Muscle of leg (tissue), 3 donors: ENCODE measurements at regions not wholly inside any gene's neighbourhood (a gene's known extent, or its start where the extent isn't known, plus 50 kb on each side); places are given as distances from the start of the nearest gene placed in this dataset.

Experiments used
- DNase-seq: peaks from one replicate; pipeline ENCODE4 v3.0.0; 2013
- H3K27ac ChIP-seq: one replicate; pipeline ENCODE4 v1.5.1; 2013; ENCODE audit warnings: mild to moderate bottlenecking, low read length, control low read depth
- H3K27me3 ChIP-seq: one replicate; pipeline ENCODE4 v1.6.1; 2013; ENCODE audit warnings: low read length; ENCODE audit not compliant: control insufficient read depth, insufficient read depth
- H3K36me3 ChIP-seq: one replicate; pipeline ENCODE4 v1.6.1; 2013; ENCODE audit warnings: low read length; ENCODE audit not compliant: control insufficient read depth, insufficient read depth
- H3K4me1 ChIP-seq: one replicate; pipeline ENCODE4 v1.6.1; 2013; ENCODE audit warnings: low read length; ENCODE audit not compliant: control insufficient read depth, insufficient read depth
- H3K4me3 ChIP-seq: one replicate; pipeline ENCODE4 v1.5.1; 2013; ENCODE audit warnings: low read length, control low read depth
- H3K9me3 ChIP-seq: replicated peaks from 2 replicates; pipeline ENCODE4 v1.6.1; 2013; ENCODE audit warnings: low read depth, low read length; ENCODE audit not compliant: control insufficient read depth
- WGBS: methylation state at CpG from one replicate; pipeline ENCODE4 v1.1.5; 2013; ENCODE audit warnings: missing lambda C conversion rate; ENCODE audit not compliant: insufficient coverage; 5-methylcytosine and 5-hydroxymethylcytosine counted together

GRCh38 chr5:6118691-6119090 is 259.7 kb downstream of the MED10 start:
- 70% methylated on average over 2 of the region's 4 CpGs for WGBS
- Histone ChIP-seq H3K9me3 (peaks cover 2% of the 10 kb centered on the region), H3K4me1 (no peaks in the 10 kb centered on the region), H3K27me3 (no peaks in the 10 kb centered on the region), H3K4me3 (no peak overlapping the region), H3K27ac (no peak overlapping the region), H3K36me3 (no peaks in the 10 kb centered on the region)
- no peak for DNase-seq

- Histone ChIP-seq H3K4me3 (no peak overlapping the region), H3K36me3 (no peaks in the 10 kb centered on the region), H3K9me3 (no peaks in the 10 kb centered on the region), H3K4me1 (no peaks in the 10 kb centered on the region), H3K27me3 (no peaks in the 10 kb centered on the region), H3K27ac (no peak overlapping the region)
- WGBS: no CpG with 5 or more reads among the region's 1 CpG
- no peak for DNase-seq
These were observed 261.1 kb downstream of the MED10 start for GRCh38 chr5:6117212-6117611.

- H3K9me3 ChIP-seq: no peaks in the 10 kb centered on the region
- H3K27me3 ChIP-seq: no peaks in the 10 kb centered on the region
- no peaks in the 10 kb centered on the region for H3K36me3 ChIP-seq
- no peak overlapping the region for H3K27ac ChIP-seq
- DNase-seq: no peak
- H3K4me3 ChIP-seq: no peak overlapping the region
- no peaks in the 10 kb centered on the region for H3K4me1 ChIP-seq
- WGBS: 79% methylated on average over 4 of the region's 4 CpGs
These were observed 262.5 kb downstream of the MED10 start for GRCh38 chr5:6115852-6116251.

- Histone ChIP-seq H3K9me3 (no peaks in the 10 kb centered on the region), H3K27ac (no peak overlapping the region), H3K27me3 (no peaks in the 10 kb centered on the region), H3K4me3 (no peak overlapping the region), H3K4me1 (no peaks in the 10 kb centered on the region), H3K36me3 (no peaks in the 10 kb centered on the region)
- DNase-seq: no peak
These were observed 265.8 kb downstream of the MED10 start for GRCh38 chr5:6112538-6112937.

DNA sequence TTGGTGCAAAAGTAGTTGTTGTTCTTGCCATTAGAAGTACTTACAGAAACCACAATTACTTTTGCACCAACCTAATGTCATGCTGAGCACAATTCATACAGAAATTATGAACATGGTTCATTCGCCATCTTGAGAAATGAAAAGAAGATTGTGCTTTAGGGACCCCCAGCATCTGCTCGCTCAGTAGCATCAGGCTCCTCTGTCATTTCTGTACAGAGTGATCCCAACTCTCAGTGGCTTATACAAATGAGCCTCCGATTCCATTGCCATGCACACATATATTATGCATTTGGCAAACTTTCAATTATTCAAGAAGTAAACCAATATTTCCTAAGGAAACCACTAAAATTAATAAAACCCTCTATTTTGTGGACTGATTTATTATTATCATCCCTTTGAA is 266.2 kb downstream of the MED10 start:
- Histone ChIP-seq H3K4me3 (no peak overlapping the region), H3K27me3 (no peaks in the 10 kb centered on the region), H3K9me3 (no peaks in the 10 kb centered on the region), H3K36me3 (no peaks in the 10 kb centered on the region), H3K4me1 (no peaks in the 10 kb centered on the region), H3K27ac (no peak overlapping the region)
- WGBS: 100% methylated on average over 1 of the region's 3 CpGs
- DNase-seq: no peak

DNA sequence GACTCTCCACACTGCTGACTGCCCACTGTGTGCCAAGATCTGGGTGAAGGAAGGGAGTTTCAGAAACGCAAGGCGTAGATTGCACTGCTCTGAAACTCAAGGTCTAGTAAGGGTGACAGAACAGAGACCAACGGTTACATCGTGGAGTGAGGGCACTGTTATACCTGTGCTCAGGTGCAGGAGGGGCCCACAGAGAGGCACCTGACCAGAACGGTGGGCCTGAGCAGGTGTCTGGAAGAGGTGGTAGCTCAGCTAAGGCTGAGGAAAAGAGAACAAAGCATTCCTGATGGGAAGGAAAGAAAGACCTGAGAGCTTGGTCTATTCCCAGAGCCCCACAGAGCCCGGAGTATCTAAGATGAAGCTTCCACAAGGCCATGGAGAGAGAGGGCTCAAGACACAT is 267.2 kb downstream of the MED10 start:
- Histone ChIP-seq H3K9me3 (no peaks in the 10 kb centered on the region), H3K4me1 (no peaks in the 10 kb centered on the region), H3K4me3 (no peak overlapping the region), H3K27me3 (no peaks in the 10 kb centered on the region), H3K27ac (no peak overlapping the region), H3K36me3 (no peaks in the 10 kb centered on the region)
- 94% methylated on average over 6 of the region's 6 CpGs for WGBS
- DNase-seq: no peak

DNA sequence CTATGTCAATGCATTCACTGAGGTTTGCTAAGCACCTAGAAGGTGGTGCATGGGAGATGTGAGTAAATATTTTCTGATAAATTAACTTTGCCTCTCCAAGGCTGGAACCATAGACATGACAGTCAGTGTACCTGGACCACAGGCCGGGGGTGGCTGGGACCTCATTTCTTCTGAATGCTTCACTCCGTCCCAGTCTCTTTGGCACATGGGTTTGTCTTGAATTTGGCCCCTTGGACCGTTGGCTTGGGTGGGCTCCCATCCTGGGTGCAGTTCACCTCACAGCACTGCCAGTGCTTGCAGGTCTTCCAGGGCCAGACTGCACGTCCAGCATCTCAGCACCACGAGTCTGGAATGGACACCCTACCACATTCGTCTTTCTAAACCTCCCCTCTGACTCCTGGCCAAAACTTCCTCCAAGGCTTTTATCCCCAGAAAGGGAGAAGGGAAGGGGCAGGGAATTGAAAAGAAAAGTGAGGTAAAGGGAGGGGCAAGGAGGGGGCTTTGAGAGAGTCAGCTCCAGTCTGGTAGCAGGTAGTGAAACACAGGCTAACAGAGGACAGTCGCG is 267.8 kb downstream of the MED10 start:
- H3K27ac ChIP-seq: no peak overlapping the region
- no peak overlapping the region for H3K4me3 ChIP-seq
- DNase-seq: no peak
- no peaks in the 10 kb centered on the region for H3K36me3 ChIP-seq
- no peaks in the 10 kb centered on the region for H3K9me3 ChIP-seq
- WGBS: 82% methylated on average over 3 of the region's 8 CpGs
- H3K27me3 ChIP-seq: no peaks in the 10 kb centered on the region
- no peaks in the 10 kb centered on the region for H3K4me1 ChIP-seq

- DNase-seq: no peak
- Histone ChIP-seq H3K27ac (no peak overlapping the region), H3K27me3 (no peaks in the 10 kb centered on the region), H3K9me3 (no peaks in the 10 kb centered on the region), H3K4me1 (no peaks in the 10 kb centered on the region), H3K4me3 (no peak overlapping the region), H3K36me3 (no peaks in the 10 kb centered on the region)
- WGBS: 65% methylated on average over 5 of the region's 11 CpGs
These were observed 269.1 kb downstream of the MED10 start for GRCh38 chr5:6108981-6109825.

- H3K27ac ChIP-seq: no peak overlapping the region
- H3K4me1 ChIP-seq: no peaks in the 10 kb centered on the region
- no peaks in the 10 kb centered on the region for H3K27me3 ChIP-seq
- no peaks in the 10 kb centered on the region for H3K9me3 ChIP-seq
- H3K4me3 ChIP-seq: no peak overlapping the region
- H3K36me3 ChIP-seq: no peaks in the 10 kb centered on the region
- 33% methylated on average over 2 of the region's 5 CpGs for WGBS
- DNase-seq: no peak
These were observed 269.9 kb downstream of the MED10 start for GRCh38 chr5:6108540-6108848.

DNA sequence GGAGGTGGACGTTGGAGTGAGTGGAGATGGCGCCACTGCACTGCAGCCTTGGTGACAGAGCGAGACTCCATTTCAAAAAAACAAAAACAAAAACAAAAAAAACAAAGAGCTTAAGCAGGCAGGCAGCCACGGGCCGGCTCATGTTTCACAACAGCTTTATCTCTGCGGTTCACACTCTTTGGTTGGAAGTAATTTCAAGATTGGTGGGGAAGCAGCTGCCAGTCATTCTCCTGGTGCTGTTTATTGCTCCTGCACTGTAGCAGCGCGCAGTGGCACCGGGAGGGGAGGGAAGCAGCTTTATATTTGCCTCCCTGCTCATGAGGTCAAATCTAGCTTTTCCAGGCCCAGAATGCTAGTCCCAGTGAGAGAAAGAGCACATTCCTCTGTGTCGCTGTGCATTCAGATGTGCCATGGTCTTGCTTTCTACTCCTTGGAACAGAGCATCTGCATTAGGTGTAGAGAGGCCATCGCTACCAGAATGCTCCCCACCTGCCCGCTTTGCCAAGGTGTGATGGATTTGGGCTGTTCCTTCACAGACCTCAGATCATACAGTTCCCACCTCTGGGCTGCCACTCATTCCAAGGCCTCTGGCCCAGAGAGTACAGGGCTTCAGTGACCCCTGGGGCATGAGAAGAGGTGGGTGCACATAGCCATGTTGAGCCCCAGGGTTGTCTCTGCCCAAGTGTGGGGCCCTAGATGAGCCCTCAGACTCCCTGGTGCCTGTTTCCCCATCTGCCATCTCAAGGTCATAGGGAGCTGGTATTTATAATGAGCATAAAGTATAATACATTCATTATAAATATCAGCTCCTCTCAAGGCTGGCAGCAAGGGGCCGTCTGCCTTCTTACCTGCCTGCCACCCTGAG is 270.4 kb downstream of the MED10 start:
- Histone ChIP-seq H3K4me3 (no peak overlapping the region), H3K27me3 (no peaks in the 10 kb centered on the region), H3K4me1 (no peaks in the 10 kb centered on the region), H3K36me3 (no peaks in the 10 kb centered on the region), H3K27ac (no peak overlapping the region), H3K9me3 (no peaks in the 10 kb centered on the region)
- DNase-seq: no peak
- WGBS: 61% methylated on average over 7 of the region's 13 CpGs
